AG04449 (cell line): ENCODE measurements at regions not wholly inside any gene's neighbourhood (a gene's known extent, or its start where the extent isn't known, plus 50 kb on each side); places are given as distances from the start of the nearest gene placed in this dataset.

Experiments
- CTCF ChIA-PET: fragments of 350-600 bp; formaldehyde crosslinking; extraction: SDS; loops from one replicate; lab custom pipeline; 2021; ENCODE audit warnings: antibody characterized with exemption; lab: Yijun Ruan, JAX
- POLR2A ChIA-PET: fragments of 400-600, 350-600 bp; formaldehyde crosslinking; extraction: SDS; loops from one replicate; lab custom pipeline; 2020; ENCODE audit warnings: antibody characterized with exemption, inconsistent platforms; lab: Yijun Ruan, JAX
- DNase-seq: peaks from one replicate; pipeline ENCODE4 v3.0.0-alpha.2; 2010; ENCODE audit warnings: low read depth, low spot score
- H3K4me3 ChIP-seq: 2 replicates; pipeline ENCODE4 v1.5.1; 2011; ENCODE audit warnings: low read depth, mild to moderate bottlenecking, control low read depth, low read length
- CTCF ChIP-seq: IDR thresholded peaks from one replicate; pipeline ENCODE4 v1.5.1; 2011; ENCODE audit warnings: mild to moderate bottlenecking, moderate library complexity, low read length, control low read depth, inconsistent platforms; ENCODE audit not compliant: insufficient read depth; ENCODE audit errors: missing control alignments

- ChIA-PET CTCF (no interaction called here), POLR2A (no interaction called here)
- no peak for TF ChIP-seq CTCF
Measured at GRCh38 chr13:80171096-80171495, 169.8 kb downstream of the SPRY2 start.

GRCh38 chr13:80168089-80168850, 172.7 kb downstream of the SPRY2 start:
- ChIA-PET POLR2A (no interaction called here), CTCF (interaction anchor here (1.2 kb wide), 1 partner anchor 9 kb away, joined by 3 read pairs; no protein-coding TSS in a partner anchor)
- TF ChIP-seq CTCF, result no peak
- H3K4me3 ChIP-seq, result no peak overlapping the region
- peak; percentile 17 for DNase-seq

More at GRCh38 chr13:80171096-80171495, 169.8 kb downstream of the SPRY2 start:
- DNase-seq, result no peak
- H3K4me3 ChIP-seq, result no peak overlapping the region

- no peak for TF ChIP-seq CTCF
- CTCF ChIA-PET, result no interaction called here
- DNase-seq, result no peak
- POLR2A ChIA-PET, result no interaction called here
- H3K4me3 ChIP-seq, result no peak overlapping the region
Measured at GRCh38 chr13:80166352-80166751, 174.6 kb downstream of the SPRY2 start.

GRCh38 chr13:80164462-80164861, 176.5 kb downstream of the SPRY2 start:
- no peak overlapping the region for H3K4me3 ChIP-seq
- no peak for TF ChIP-seq CTCF
- no peak for DNase-seq
- ChIA-PET CTCF (no interaction called here), POLR2A (no interaction called here)

- no peak overlapping the region for H3K4me3 ChIP-seq
- DNase-seq, result no peak
- no peak for TF ChIP-seq CTCF
- POLR2A ChIA-PET, result no interaction called here
- CTCF ChIA-PET, result no interaction called here
Measured at GRCh38 chr13:80161896-80162295, 179.0 kb downstream of the SPRY2 start.

GRCh38 chr13:80161219-80161618, 179.7 kb downstream of the SPRY2 start:
- no peak overlapping the region for H3K4me3 ChIP-seq
- ChIA-PET POLR2A (no interaction called here), CTCF (no interaction called here)
- TF ChIP-seq CTCF, result no peak
- DNase-seq, result no peak
